Adipocyte (in vitro differentiated cells): ENCODE measurements at regions not wholly inside any gene's neighbourhood (a gene's known extent, or its start where the extent isn't known, plus 50 kb on each side); places are given as distances from the start of the nearest gene placed in this dataset.

Source experiments
- DNase-seq: peaks from one replicate; pipeline ENCODE4 v3.0.0-alpha.2; 2015; ENCODE audit warnings: low read depth
- H3K27me3 ChIP-seq: replicated peaks from 2 replicates; pipeline ENCODE4 v1.7.0; 2013; ENCODE audit warnings: mild to moderate bottlenecking, low read length, moderate library complexity; ENCODE audit not compliant: control insufficient read depth, insufficient read depth
- H3K36me3 ChIP-seq: 2 replicates; pipeline ENCODE4 v1.7.0; 2013; ENCODE audit warnings: low read length, mild to moderate bottlenecking, moderate library complexity; ENCODE audit not compliant: control insufficient read depth, insufficient read depth, severe bottlenecking
- H3K4me1 ChIP-seq: 2 replicates; pipeline ENCODE4 v1.7.0; 2013; ENCODE audit warnings: mild to moderate bottlenecking, low read length, moderate library complexity; ENCODE audit not compliant: control insufficient read depth, insufficient read depth
- H3K4me3 ChIP-seq: 2 replicates; pipeline ENCODE4 v1.7.0; 2013; ENCODE audit warnings: mild to moderate bottlenecking, low read length, moderate library complexity
- H3K9ac ChIP-seq: 2 replicates; pipeline ENCODE4 v1.7.0; 2013; ENCODE audit warnings: mild to moderate bottlenecking, low read length, moderate library complexity
- H3K9me3 ChIP-seq: 2 replicates; pipeline ENCODE4 v1.7.0; 2013; ENCODE audit warnings: mild to moderate bottlenecking, low read length, moderate library complexity; ENCODE audit not compliant: control insufficient read depth

DNA sequence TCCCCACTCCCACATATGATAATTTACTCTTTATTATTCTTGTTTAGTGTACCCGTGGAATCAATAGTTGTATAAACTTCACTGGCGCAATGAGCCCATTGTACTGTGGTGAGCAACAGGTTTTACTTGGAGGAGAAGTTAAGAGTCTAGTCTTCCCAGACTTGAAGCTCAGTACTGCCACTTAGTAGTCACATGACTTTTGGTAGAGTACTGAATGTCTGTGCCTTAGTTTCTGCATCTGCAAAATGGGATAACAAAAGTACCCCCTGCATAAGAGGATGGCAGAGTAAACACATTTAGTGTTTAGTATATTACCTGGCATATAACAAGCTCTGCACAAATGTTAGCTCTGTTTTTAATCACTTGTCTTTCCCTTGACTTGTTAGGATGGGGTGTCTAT lies 375.5 kb downstream of the VRK1 start:
- Histone ChIP-seq H3K9me3 (no peaks in the 10 kb centered on the region), H3K4me3 (no peak overlapping the region), H3K9ac (no peak overlapping the region), H3K4me1 (peaks cover 5% of the 10 kb centered on the region), H3K27me3 (peaks cover 5% of the 10 kb centered on the region), H3K36me3 (no peaks in the 10 kb centered on the region)
- no peak for DNase-seq

GRCh38 chr14:97177016-97177415 lies 379.8 kb downstream of the VRK1 start:
- no peak for DNase-seq
- Histone ChIP-seq H3K36me3 (no peaks in the 10 kb centered on the region), H3K27me3 (no peaks in the 10 kb centered on the region), H3K4me3 (no peak overlapping the region), H3K9ac (no peak overlapping the region), H3K9me3 (no peaks in the 10 kb centered on the region), H3K4me1 (peaks cover 20% of the 10 kb centered on the region)

DNA sequence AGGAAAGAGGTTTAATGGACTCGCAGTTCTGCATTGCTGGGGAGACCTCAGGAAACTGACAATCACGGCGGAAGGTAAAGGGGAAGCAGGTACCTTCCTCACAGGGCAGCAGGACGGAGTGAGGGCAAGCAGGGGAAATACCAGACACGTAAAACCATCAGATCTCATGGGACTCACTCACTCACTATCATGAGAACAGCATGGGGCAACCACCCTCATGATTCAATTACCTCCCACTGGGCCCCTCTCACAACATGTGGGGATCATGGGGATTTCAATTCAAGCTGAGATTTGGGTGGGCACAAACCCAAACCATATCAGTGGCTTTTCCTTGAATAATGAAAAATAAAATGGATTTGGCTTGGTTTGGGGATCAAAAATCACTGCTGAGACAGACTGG lies 380.5 kb downstream of the VRK1 start:
- H3K36me3 ChIP-seq: no peaks in the 10 kb centered on the region
- H3K4me3 ChIP-seq: no peak overlapping the region
- H3K27me3 ChIP-seq: no peaks in the 10 kb centered on the region
- no peak for DNase-seq
- no peaks in the 10 kb centered on the region for H3K9me3 ChIP-seq
- H3K4me1 ChIP-seq: peaks cover 20% of the 10 kb centered on the region
- H3K9ac ChIP-seq: no peak overlapping the region

DNA sequence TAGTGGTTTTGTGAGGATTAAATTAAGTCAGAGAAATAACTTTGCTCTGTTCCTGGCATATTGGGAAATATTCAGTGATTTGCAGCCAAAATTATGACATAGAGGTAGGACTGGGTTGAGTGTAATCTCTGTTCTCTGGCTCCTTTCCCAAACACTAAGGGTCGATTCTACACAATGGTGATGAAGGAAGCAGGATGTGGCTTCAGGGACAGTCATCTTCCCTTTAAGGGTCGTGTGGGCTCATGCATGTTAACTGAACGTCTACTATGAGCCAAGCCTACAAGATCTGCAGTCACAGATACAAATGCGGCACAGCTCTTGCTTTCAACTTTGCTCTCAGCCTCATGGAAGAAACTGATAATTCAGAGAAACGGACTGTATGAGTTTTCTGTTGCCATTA lies 381.6 kb downstream of the VRK1 start:
- H3K9ac ChIP-seq: no peak overlapping the region
- H3K4me1 ChIP-seq: peaks cover 20% of the 10 kb centered on the region
- no peak overlapping the region for H3K4me3 ChIP-seq
- H3K9me3 ChIP-seq: no peaks in the 10 kb centered on the region
- no peaks in the 10 kb centered on the region for H3K36me3 ChIP-seq
- DNase-seq: no peak
- no peaks in the 10 kb centered on the region for H3K27me3 ChIP-seq

GRCh38 chr14:97179573-97179972 lies 382.4 kb downstream of the VRK1 start:
- Histone ChIP-seq H3K9ac (no peak overlapping the region), H3K36me3 (no peaks in the 10 kb centered on the region), H3K27me3 (no peaks in the 10 kb centered on the region), H3K4me1 (peaks cover 20% of the 10 kb centered on the region), H3K9me3 (no peaks in the 10 kb centered on the region), H3K4me3 (no peak overlapping the region)
- DNase-seq: no peak

DNA sequence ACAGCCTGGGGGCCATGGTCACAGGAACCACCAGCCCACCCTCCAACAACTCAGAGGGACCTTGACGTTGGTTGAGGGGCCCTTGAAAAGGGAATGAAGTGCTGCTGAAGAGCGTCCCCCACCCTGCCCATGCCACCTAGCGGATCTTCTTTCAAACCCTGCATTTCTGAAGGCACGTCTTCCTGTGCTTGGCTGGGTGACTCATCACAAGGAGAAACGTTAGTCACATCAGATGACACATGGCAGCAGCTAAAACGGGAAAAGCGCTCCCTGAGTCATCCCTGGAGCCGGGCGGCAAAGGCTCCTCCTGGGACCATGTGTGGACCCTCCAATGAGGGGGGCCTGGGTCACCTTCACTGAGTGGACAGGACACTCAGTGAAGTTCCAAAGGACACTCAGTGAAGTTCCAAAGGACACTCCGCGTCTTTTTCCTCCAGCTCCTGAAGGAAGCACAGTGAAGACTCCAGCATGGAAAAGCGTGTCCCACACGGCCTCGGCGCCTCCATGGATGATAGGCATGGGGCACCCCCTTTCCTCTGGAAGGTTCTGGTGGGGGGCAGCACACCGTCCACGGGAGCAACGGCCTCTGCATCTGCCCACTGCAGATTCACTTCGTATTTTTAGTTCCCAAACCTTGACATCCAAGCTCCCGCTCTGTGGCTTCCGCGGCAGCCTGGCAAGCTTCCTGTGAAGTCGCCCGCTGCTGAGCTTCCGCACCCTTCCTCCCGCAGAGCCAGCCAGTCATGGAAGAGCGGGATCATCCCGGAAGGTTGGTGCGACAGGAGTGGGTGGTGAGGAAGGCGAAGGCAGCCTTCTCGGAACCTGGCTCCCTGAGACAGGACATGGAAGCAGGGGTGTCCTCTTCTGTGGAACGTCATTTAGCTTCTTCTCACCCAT lies 383.4 kb downstream of the VRK1 start:
- Histone ChIP-seq H3K36me3 (no peaks in the 10 kb centered on the region), H3K4me1 (peaks cover 20% of the 10 kb centered on the region), H3K27me3 (no peaks in the 10 kb centered on the region), H3K9ac (no peak overlapping the region), H3K9me3 (no peaks in the 10 kb centered on the region), H3K4me3 (no peak overlapping the region)
- no peak for DNase-seq

GRCh38 chr14:97185186-97185585 lies 388.0 kb downstream of the VRK1 start:
- peaks cover under 1% of the 10 kb centered on the region for H3K4me1 ChIP-seq
- no peak for DNase-seq
- H3K9ac ChIP-seq: no peak overlapping the region
- H3K4me3 ChIP-seq: no peak overlapping the region
- H3K9me3 ChIP-seq: no peaks in the 10 kb centered on the region
- no peaks in the 10 kb centered on the region for H3K36me3 ChIP-seq
- peaks cover 6% of the 10 kb centered on the region for H3K27me3 ChIP-seq

DNA sequence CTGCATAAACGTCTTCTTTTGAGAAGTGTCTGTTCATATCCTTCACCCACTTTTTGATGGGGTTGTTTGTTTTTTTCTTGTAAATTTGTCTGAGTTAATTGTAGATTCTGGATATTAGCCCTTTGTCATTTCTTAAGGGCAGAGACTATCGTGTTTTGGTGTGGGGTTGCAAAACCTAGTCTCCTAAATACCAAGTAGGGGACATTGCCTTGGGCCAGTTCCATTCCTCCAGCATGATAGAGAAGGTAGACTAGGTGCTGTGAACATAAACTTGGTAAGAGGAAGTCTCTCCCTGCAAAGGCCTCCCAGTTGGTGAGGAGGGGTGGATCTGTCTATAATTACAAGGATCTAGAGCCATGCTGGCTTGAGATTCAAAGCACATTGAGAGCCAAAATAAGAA lies 390.7 kb downstream of the VRK1 start:
- no peaks in the 10 kb centered on the region for H3K4me1 ChIP-seq
- peaks cover 6% of the 10 kb centered on the region for H3K27me3 ChIP-seq
- no peak for DNase-seq
- H3K9ac ChIP-seq: no peak overlapping the region
- no peak overlapping the region for H3K4me3 ChIP-seq
- H3K9me3 ChIP-seq: no peaks in the 10 kb centered on the region
- no peaks in the 10 kb centered on the region for H3K36me3 ChIP-seq

GRCh38 chr14:97196336-97196735 lies 399.2 kb downstream of the VRK1 start:
- Histone ChIP-seq H3K9me3 (peaks cover 6% of the 10 kb centered on the region), H3K9ac (no peak overlapping the region), H3K27me3 (no peaks in the 10 kb centered on the region), H3K4me1 (no peaks in the 10 kb centered on the region), H3K36me3 (no peaks in the 10 kb centered on the region), H3K4me3 (no peak overlapping the region)
- no peak for DNase-seq

DNA sequence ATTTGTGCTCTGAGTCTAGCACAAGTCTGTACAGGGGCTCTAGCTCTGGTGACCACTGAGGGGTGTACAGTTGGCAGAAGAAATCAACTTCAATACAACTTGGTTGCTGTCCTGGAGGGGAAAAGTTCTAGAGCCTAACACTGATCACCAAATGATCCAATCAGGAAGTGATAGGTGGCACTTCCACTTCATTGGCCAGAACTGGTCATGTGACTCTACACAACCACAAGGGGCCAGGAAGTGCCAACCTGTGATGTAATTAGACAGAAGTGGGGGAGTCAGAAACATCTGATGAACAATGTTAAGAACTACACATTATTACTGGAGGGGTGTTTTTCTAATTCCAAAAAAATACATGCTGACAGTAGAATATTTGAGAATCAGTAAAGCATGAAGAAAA lies 401.6 kb downstream of the VRK1 start:
- Histone ChIP-seq H3K9ac (no peak overlapping the region), H3K4me1 (no peaks in the 10 kb centered on the region), H3K9me3 (peaks cover 6% of the 10 kb centered on the region), H3K36me3 (no peaks in the 10 kb centered on the region), H3K27me3 (no peaks in the 10 kb centered on the region), H3K4me3 (no peak overlapping the region)
- no peak for DNase-seq

GRCh38 chr14:97200245-97200644 lies 403.1 kb downstream of the VRK1 start:
- Histone ChIP-seq H3K9me3 (peaks cover 2% of the 10 kb centered on the region), H3K36me3 (no peaks in the 10 kb centered on the region), H3K4me3 (no peak overlapping the region), H3K4me1 (no peaks in the 10 kb centered on the region), H3K27me3 (no peaks in the 10 kb centered on the region), H3K9ac (no peak overlapping the region)
- DNase-seq: no peak

DNA sequence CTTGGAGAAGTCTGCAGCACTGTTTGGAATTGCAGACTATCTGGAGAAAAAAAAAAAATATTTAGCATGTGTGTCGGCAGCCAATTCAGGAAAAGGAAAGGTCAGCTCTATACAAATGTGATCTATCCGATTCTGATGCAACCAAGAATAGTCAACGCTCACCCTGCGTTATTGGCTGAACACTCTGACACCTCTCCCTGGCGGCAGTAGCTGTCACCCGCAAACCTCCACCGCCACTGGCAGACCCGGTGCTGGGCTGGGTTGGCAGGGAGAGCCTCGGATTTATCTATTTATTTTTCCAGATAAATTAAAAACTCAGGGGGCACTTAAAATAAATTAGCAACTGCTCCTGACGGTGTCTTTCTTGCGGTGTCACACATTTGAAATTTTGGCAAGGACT lies 409.7 kb downstream of the VRK1 start:
- H3K9ac ChIP-seq: no peak overlapping the region
- H3K27me3 ChIP-seq: peaks cover 4% of the 10 kb centered on the region
- H3K4me1 ChIP-seq: no peaks in the 10 kb centered on the region
- DNase-seq: no peak
- no peaks in the 10 kb centered on the region for H3K9me3 ChIP-seq
- H3K36me3 ChIP-seq: no peaks in the 10 kb centered on the region
- H3K4me3 ChIP-seq: no peak overlapping the region
